Liver (tissue), 8 donors: ENCODE measurements at regions not wholly inside any gene's neighbourhood (a gene's known extent, or its start where the extent isn't known, plus 50 kb on each side); places are given as distances from the start of the nearest gene placed in this dataset.

ENCODE experiments used
- DNase-seq: peaks from one replicate; pipeline ENCODE4 v3.0.0-alpha.2; 2017; ENCODE audit warnings: low spot score
- H3K27ac ChIP-seq, 2 donors: one replicate each; pipeline ENCODE4 v1.7.0; 2013; ENCODE audit warnings: inconsistent platforms in 2 of 2, low read length in 2 of 2, control low read depth in 1 of 2, low read depth in 1 of 2, mild to moderate bottlenecking in 1 of 2
- H3K27me3 ChIP-seq, 4 donors: one replicate each; pipeline versions ENCODE4 v1.6.1 to v1.7.0; 2013; ENCODE audit warnings: low read length in 3 of 4, inconsistent platforms in 1 of 4, mild to moderate bottlenecking in 1 of 4, moderate library complexity in 1 of 4; ENCODE audit not compliant: control insufficient read depth in 4 of 4, insufficient read depth in 4 of 4
- H3K36me3 ChIP-seq, 4 donors: one replicate each; pipeline versions ENCODE4 v1.6.1 to v1.7.0; 2013; ENCODE audit warnings: low read length in 3 of 4, mild to moderate bottlenecking in 3 of 4, low read depth in 1 of 4, moderate library complexity in 1 of 4; ENCODE audit not compliant: control insufficient read depth in 4 of 4, insufficient read depth in 3 of 4
- H3K4me1 ChIP-seq, 4 donors: one replicate each; pipeline versions ENCODE4 v1.6.1 to v1.7.0; 2013; ENCODE audit warnings: low read length in 3 of 4, mild to moderate bottlenecking in 3 of 4, moderate library complexity in 1 of 4; ENCODE audit not compliant: control insufficient read depth in 4 of 4, insufficient read depth in 4 of 4
- H3K4me3 ChIP-seq, 3 donors: one replicate each; pipeline versions ENCODE4 v1.6.1 to v1.7.0; 2013; ENCODE audit warnings: low read length in 3 of 3, control low read depth in 1 of 3, low read depth in 1 of 3, mild to moderate bottlenecking in 1 of 3
- H3K9ac ChIP-seq, 2 donors: one replicate each; pipeline ENCODE4 v1.7.0; 2013; ENCODE audit warnings: low read length in 2 of 2, mild to moderate bottlenecking in 2 of 2, moderate library complexity in 2 of 2, control low read depth in 1 of 2, low read depth in 1 of 2
- H3K9me3 ChIP-seq, 4 donors: one replicate each; pipeline versions ENCODE4 v1.6.1 to v1.7.0; 2013; ENCODE audit warnings: low read length in 3 of 4; ENCODE audit not compliant: control insufficient read depth in 4 of 4
- ATF3 ChIP-seq: IDR thresholded peaks from 2 replicates; pipeline ENCODE4 v1.6.1; 2016; ENCODE audit warnings: antibody characterized with exemption
- FOXA1 ChIP-seq: IDR thresholded peaks from 2 replicates; pipeline ENCODE4 v1.6.1; 2016; ENCODE audit warnings: antibody characterized with exemption
- FOXA2 ChIP-seq: IDR thresholded peaks from 2 replicates; pipeline ENCODE4 v1.6.1; 2016; ENCODE audit warnings: antibody characterized with exemption
- GABPA ChIP-seq, 2 donors: IDR thresholded peaks in 1 of 2; conservative IDR thresholded peaks in 1 of 2; 2 replicates each; pipeline ENCODE4 v1.6.1; 2016; ENCODE audit warnings: antibody characterized with exemption in 2 of 2, mild to moderate bottlenecking in 1 of 2, moderate library complexity in 1 of 2
- HNF4A ChIP-seq, 2 donors: conservative IDR thresholded peaks; 2 replicates each; pipeline ENCODE4 v1.6.1; 2016; ENCODE audit warnings: antibody characterized with exemption in 2 of 2, mild to moderate bottlenecking in 2 of 2
- HNF4G ChIP-seq: IDR thresholded peaks from 2 replicates; pipeline ENCODE4 v1.6.1; 2016; ENCODE audit warnings: antibody characterized with exemption
- JUND ChIP-seq, 2 donors: IDR thresholded peaks; 2 replicates each; pipeline ENCODE4 v1.6.1; 2016; ENCODE audit warnings: antibody characterized with exemption in 2 of 2
- RAD21 ChIP-seq, 2 donors: IDR thresholded peaks; 2 replicates each; pipeline ENCODE4 v1.6.1; 2016; ENCODE audit warnings: antibody characterized with exemption in 2 of 2, mild to moderate bottlenecking in 2 of 2
- REST ChIP-seq: IDR thresholded peaks from 2 replicates; pipeline ENCODE4 v1.6.1; 2016; ENCODE audit warnings: antibody characterized with exemption, mild to moderate bottlenecking
- RXRA ChIP-seq, 2 donors: IDR thresholded peaks; 2 replicates each; pipeline ENCODE4 v1.6.1; 2017 to 2018; ENCODE audit warnings: antibody characterized with exemption in 2 of 2, mild to moderate bottlenecking in 1 of 2
- SP1 ChIP-seq: IDR thresholded peaks from 2 replicates; pipeline ENCODE4 v1.6.1; 2018; ENCODE audit warnings: antibody characterized with exemption, mild to moderate bottlenecking
- TAF1 ChIP-seq: conservative IDR thresholded peaks from 2 replicates; pipeline ENCODE4 v1.6.1; 2016; ENCODE audit warnings: antibody characterized with exemption, mild to moderate bottlenecking
- ZBTB33 ChIP-seq: IDR thresholded peaks from 2 replicates; pipeline ENCODE4 v1.6.1; 2016; ENCODE audit warnings: antibody characterized with exemption
- WGBS: extraction: QIAGEN DNeasy Blood & Tissue Kit; methylation state at CpG from one replicate; pipeline ENCODE4 v1.1.7; 2013; 5-methylcytosine and 5-hydroxymethylcytosine counted together
- TF ChIP-seq, protein P1 (sequence below): fragments of 150-350 bp; IDR thresholded peaks from 2 replicates; pipeline ENCODE4 v1.5.1; 2017; ENCODE audit warnings: improper control_type of control experiment, low read depth, low read length; ENCODE audit not compliant: missing input control
- TF ChIP-seq, protein P2 (sequence below): IDR thresholded peaks from 2 replicates; pipeline ENCODE4 v1.6.1; 2016; ENCODE audit warnings: antibody characterized with exemption
- donor health status: healthy.
- donor health status: healthy.
- donor health status: healthy.
- donor health status: healthy.
- donor health status: healthy.

DNA sequence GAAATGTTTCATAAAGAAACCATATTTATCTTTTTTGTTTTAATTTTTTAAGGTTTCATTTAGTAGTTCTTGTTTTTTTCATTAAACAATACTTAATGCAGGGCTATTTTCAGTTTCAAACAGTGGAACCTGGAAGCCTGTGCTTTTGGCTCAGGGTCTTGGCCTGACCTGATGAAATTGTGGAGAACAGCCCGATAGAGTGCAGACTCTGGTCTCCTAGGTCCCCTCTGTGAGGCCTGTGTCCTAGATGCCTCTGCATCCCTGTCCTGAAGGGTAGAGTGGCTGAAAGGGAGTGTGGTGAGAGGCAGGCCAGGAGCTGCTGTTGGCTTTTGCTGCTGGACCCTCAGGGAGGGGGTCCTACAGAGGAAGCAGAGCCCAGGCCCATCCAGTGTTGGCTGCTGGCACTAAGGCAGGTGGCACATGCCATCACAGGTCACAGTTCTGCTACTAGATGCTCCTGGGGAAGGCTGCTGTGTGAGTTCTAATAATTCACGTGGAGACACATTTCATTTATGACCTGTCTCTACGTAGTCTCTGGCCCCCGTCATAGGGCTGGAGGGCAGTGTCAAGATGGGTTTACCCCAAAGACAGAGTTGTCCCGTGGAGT lies 201.0 kb upstream of the COPS8 start:
- Histone ChIP-seq H3K36me3 (no peaks in the 10 kb centered on the region), H3K4me1 (peaks cover 0 to 6% (median 2%) of the 10 kb centered on the region in 4 donors), H3K27me3 (no peaks in the 10 kb centered on the region), H3K9me3 (no peaks in the 10 kb centered on the region), H3K27ac (no peak overlapping the region), H3K9ac (no peak overlapping the region), H3K4me3 (no peak overlapping the region)
- DNase-seq, result no peak
- WGBS, result 84% methylated on average over 5 of the region's 5 CpGs
- no peak for TF ChIP-seq JUND (IDR thresholded peaks at IDR 0.05)
- TF ChIP-seq ATF3, result no peak
- no peak for TF ChIP-seq GABPA (IDR thresholded peaks at IDR 0.05 in 1 of 2, conservative IDR thresholded peaks at IDR 0.05 in 1 of 2)
- no peak for TF ChIP-seq RAD21 (IDR thresholded peaks at IDR 0.05)
- no peak for TF ChIP-seq TAF1
- TF ChIP-seq HNF4G, result no peak
- TF ChIP-seq HNF4A (conservative IDR thresholded peaks at IDR 0.05), result no peak
- no peak for TF ChIP-seq RXRA (IDR thresholded peaks at IDR 0.05)
- TF ChIP-seq, protein P1, sequence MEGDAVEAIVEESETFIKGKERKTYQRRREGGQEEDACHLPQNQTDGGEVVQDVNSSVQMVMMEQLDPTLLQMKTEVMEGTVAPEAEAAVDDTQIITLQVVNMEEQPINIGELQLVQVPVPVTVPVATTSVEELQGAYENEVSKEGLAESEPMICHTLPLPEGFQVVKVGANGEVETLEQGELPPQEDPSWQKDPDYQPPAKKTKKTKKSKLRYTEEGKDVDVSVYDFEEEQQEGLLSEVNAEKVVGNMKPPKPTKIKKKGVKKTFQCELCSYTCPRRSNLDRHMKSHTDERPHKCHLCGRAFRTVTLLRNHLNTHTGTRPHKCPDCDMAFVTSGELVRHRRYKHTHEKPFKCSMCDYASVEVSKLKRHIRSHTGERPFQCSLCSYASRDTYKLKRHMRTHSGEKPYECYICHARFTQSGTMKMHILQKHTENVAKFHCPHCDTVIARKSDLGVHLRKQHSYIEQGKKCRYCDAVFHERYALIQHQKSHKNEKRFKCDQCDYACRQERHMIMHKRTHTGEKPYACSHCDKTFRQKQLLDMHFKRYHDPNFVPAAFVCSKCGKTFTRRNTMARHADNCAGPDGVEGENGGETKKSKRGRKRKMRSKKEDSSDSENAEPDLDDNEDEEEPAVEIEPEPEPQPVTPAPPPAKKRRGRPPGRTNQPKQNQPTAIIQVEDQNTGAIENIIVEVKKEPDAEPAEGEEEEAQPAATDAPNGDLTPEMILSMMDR, result no peak

- TF ChIP-seq FOXA1 (no peak), TAF1 (no peak), RAD21 (IDR thresholded peaks at IDR 0.05) (no peak), JUND (IDR thresholded peaks at IDR 0.05) (no peak), ZBTB33 (no peak), SP1 (no peak), FOXA2 (no peak), HNF4A (conservative IDR thresholded peaks at IDR 0.05) (no peak), REST (no peak)
- TF ChIP-seq, protein P2, sequence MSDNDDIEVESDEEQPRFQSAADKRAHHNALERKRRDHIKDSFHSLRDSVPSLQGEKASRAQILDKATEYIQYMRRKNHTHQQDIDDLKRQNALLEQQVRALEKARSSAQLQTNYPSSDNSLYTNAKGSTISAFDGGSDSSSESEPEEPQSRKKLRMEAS, result no peak
- no peaks in the 10 kb centered on the region for H3K36me3 ChIP-seq
- no peak overlapping the region for H3K4me3 ChIP-seq
- WGBS, result 86% methylated on average over 8 of the region's 8 CpGs
- peaks cover 0 to 6% (median 2%) of the 10 kb centered on the region in 4 donors for H3K4me1 ChIP-seq
- DNase-seq, result no peak
- H3K27me3 ChIP-seq, result no peaks in the 10 kb centered on the region
- no peaks in the 10 kb centered on the region for H3K9me3 ChIP-seq
- H3K9ac ChIP-seq, result no peak overlapping the region
- H3K27ac ChIP-seq, result no peak overlapping the region
Observed at GRCh38 chr2:236886456-236886855, 199.2 kb upstream of the COPS8 start.
